ENCODE measurements at regions not wholly inside any gene's neighbourhood (a gene's known extent, or its start where the extent isn't known, plus 50 kb on each side); places are given as distances from the start of the nearest gene placed in this dataset.

GRCh38 chr12:59181196-59181777 lies 261.0 kb upstream of the LRIG3 start:
- Histone ChIP-seq H2BK12ac (ENCODE audit: insufficient read length, low read depth, low read length) (no peak overlapping the region), H3K56ac (ENCODE audit: insufficient read length, low read depth, low read length) (no peak overlapping the region), H3K9me3 (ENCODE audit: control insufficient read depth, low read depth, low read length) (no peaks in the 10 kb centered on the region), H3K79me1 (ENCODE audit: insufficient read depth, low read depth, low read length, poor library complexity, severe bottlenecking) (no peaks in the 10 kb centered on the region), H3K18ac (ENCODE audit: insufficient read length, low read depth, low read length) (no peak overlapping the region), H3K4me1 (ENCODE audit: insufficient read depth, low read length) (no peaks in the 10 kb centered on the region), H4K8ac (replicated peaks; ENCODE audit: insufficient read length, low read depth, low read length) (no peak overlapping the region), H3K27me3 (ENCODE audit: insufficient read depth, low read length) (no peaks in the 10 kb centered on the region), H3K27ac (ENCODE audit: insufficient read length, low read depth, low read length) (no peak overlapping the region), H3K23me2 (ENCODE audit: insufficient read length, low read depth, low read length, poor library complexity, severe bottlenecking) (no peaks in the 10 kb centered on the region), H3K4ac (ENCODE audit: low read depth, low read length) (no peak overlapping the region), H3T11ph (ENCODE audit: low read length) (no peak overlapping the region), H3K23ac (ENCODE audit: insufficient read length, low read depth, low read length) (no peak overlapping the region), H3K79me2 (ENCODE audit: insufficient read depth, low read length) (no peaks in the 10 kb centered on the region), H2AFZ (ENCODE audit: low read length) (no peak overlapping the region), H2BK5ac (ENCODE audit: insufficient read length, low read length) (no peak overlapping the region), H4K20me1 (ENCODE audit: control insufficient read depth, insufficient read depth, insufficient read length) (no peaks in the 10 kb centered on the region), H2AK5ac (ENCODE audit: insufficient read length, low read length) (no peak overlapping the region), H4K5ac (ENCODE audit: insufficient read length, low read depth, low read length) (no peak overlapping the region), H3K14ac (ENCODE audit: insufficient read depth, low read length) (no peak overlapping the region), H2BK15ac (ENCODE audit: low read depth, low read length) (no peak overlapping the region), H3K4me2 (ENCODE audit: insufficient read depth, insufficient read length, low read length) (no peak overlapping the region), H4K91ac (ENCODE audit: insufficient read length, low read depth, low read length) (no peak overlapping the region), H3K9ac (ENCODE audit: extremely low read depth, insufficient read length, low read length) (no peak overlapping the region), H2BK20ac (ENCODE audit: low read depth, low read length, poor library complexity, severe bottlenecking) (no peak overlapping the region), H2BK120ac (ENCODE audit: low read depth, low read length, poor library complexity, severe bottlenecking) (no peak overlapping the region)
- no peak for DNase-seq
- no peak for TF ChIP-seq CTCF (conservative IDR thresholded peaks at IDR 0.05)
- peaks cover 4 to 10% (median 8%) of the 10 kb centered on the region in 3 experiments; a peak in 6 of 7 replicates for H3K36me3 Mint-ChIP-seq (ENCODE audit: insufficient read depth in 1 of 3, low read depth in 3 of 3)
- H3K4me3 Mint-ChIP-seq, result no peak overlapping the region
- H3K27ac Mint-ChIP-seq, result no peak overlapping the region
- no peaks in the 10 kb centered on the region for H3K4me1 Mint-ChIP-seq
- H3K27me3 Mint-ChIP-seq (ENCODE audit: low read depth), result no peaks in the 10 kb centered on the region
- WGBS (ENCODE audit: extremely low coverage, insufficient read length, low lambda C conversion rate), result no CpG with 5 or more reads among the region's 2 CpGs
- peaks cover 5 to 9% of the 10 kb centered on the region in 2 experiments; a peak in 4 of 5 replicates for H3K9me3 Mint-ChIP-seq
